Stimulated activated CD4-positive, alpha-beta T cell treated with anti-CD3 and anti-CD28 coated beads, Interleukin-1b, Interleukin-23, amount 100 ng/mL, for 1 hour (primary cell): ENCODE measurements at regions not wholly inside any gene's neighbourhood (a gene's known extent, or its start where the extent isn't known, plus 50 kb on each side); places are given as distances from the start of the nearest gene placed in this dataset.
"Not testable (repeated sequence)": the region's sequence is repeated elsewhere in the genome, so short reads cannot be mapped to it uniquely, and the experiment has no call there.

Source experiments
- DNase-seq, 2 donors: peaks; one replicate each; pipeline ENCODE4 v3.0.0-alpha.2; 2020; ENCODE audit warnings: low read depth in 2 of 2

GRCh38 chr5:155765715-155766114 lies 561.2 kb upstream of the SGCD start:
- DNase-seq = no peak

- DNase-seq = no peak
Measured at GRCh38 chr5:155767470-155767869, 559.5 kb upstream of the SGCD start.

GRCh38 chr5:155768332-155768731 lies 558.6 kb upstream of the SGCD start:
- no peak for DNase-seq

GRCh38 chr5:155772009-155772662 lies 554.8 kb upstream of the SGCD start:
- DNase-seq = no peak

DNA sequence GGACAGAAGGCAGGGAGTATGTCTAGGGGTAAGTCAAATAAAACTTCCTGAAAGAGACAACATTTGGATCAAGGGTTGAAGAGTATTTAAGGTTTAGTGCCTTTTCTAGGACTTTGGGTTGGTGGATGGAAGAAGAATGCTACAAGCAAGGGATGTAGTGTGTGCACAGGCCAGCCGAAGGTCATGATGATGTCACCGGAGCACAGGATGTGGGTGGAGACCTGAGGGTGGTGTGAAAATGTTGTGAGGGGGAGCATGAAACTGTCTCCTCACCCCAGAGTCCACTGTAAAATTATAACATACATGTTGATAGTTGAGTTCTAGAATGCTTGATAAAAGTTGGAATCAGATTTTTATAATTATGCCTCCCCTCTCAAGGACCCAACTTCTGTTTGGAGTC lies 553.3 kb upstream of the SGCD start:
- no peak for DNase-seq

- DNase-seq = no peak
Measured at GRCh38 chr5:155780260-155780659, 546.7 kb upstream of the SGCD start.

DNA sequence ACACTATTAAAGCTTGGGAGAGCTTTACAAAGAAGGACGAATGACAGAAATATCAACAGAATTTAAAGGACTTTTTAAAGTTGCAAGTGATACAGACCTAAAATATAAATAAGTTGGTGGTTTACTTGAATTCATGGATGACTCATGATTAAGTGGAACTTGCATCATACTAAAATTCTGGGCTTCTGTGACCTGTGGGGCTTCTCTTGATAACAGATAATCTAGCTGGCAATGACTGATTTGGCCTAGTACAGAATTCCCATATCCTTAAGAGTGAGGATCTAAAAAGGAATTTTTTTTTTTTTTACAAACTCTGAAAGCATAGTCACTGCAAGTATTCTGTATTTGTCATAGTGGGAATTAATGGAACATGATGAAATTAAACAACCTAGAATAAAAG lies 543.7 kb upstream of the SGCD start:
- no peak for DNase-seq

DNA sequence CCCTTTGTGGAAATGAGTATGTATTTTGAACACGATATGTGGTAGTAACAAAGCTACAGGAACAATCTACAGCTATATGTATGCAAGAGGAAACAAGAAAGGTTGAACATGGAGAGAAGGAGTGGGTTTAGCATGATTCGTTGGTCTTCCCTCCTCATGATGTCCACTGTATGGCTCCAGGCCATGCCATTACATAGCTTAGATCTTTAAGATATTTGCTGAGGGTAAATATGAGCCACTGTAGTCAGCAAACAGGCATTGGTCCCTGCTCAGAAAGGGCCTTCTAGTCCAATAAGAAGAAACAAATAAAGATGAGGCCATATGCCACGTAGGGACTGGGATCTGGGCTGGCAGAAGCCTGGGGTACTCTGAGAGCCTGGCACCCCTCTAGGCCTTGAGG lies 543.2 kb upstream of the SGCD start:
- DNase-seq = no peak

DNA sequence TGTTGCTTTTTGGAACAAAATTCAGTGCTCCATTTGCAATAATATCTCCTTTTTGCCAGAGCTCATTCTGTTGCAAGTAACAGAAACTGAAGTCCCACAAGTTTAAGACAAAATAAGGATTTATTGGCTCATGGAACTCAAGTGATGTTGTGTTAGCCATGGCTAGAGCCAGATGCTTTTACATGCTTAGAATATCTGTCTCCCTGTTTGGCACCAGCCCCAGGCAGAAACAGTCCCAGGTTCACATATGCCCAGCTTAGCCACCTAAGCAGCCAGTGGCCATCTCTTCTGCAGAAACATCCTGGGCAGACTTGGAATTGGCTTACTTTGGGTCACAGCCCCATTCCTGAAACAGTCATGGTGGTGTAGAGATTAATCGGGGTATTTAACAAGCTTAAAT lies 540.9 kb upstream of the SGCD start:
- DNase-seq = no peak

- no peak for DNase-seq
Measured at GRCh38 chr5:155792873-155793272, 534.1 kb upstream of the SGCD start.

- DNase-seq = no peak
Measured at GRCh38 chr5:155794795-155795194, 532.2 kb upstream of the SGCD start.

DNA sequence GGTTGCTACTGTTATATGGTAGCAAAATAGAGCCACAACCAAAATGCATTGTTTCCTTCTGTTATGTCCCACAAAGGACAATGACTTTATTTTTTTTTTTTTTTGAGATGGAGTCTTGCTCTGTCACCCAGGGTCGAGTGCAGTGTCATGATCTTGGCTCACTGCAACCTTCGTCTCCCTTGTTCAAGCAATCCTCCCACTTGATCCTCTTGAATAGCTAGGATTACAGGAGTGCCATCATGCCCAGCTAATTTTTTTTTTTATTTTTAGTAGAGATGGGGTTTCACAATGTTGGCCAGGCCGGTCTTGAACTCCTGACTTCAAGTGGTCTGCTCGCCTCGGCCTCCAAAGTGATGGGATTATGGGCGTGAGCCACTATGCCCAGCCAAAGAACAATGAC lies 527.7 kb upstream of the SGCD start:
- DNase-seq = no peak

- DNase-seq = no peak
Measured at GRCh38 chr5:155807884-155808576, 518.9 kb upstream of the SGCD start.

DNA sequence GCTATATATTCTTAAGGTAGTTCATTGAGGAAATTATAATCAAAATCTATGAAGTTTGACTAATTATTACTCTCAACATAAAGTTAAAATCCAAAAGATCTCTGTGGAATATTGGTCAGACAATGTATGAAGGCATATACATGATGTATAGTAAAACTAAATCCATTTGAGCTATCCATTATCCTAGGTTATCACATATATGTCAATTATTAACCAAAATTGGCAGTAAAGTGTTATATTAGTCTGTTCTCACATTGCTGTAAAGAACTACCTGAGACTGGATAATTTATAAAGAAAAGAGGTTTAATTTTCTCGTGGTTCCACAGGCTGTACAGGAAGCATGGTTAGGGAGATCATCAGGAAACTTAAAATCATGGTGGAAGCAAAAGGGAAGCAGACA lies 511.7 kb upstream of the SGCD start:
- no peak for DNase-seq

GRCh38 chr5:155822177-155822576 lies 504.8 kb upstream of the SGCD start:
- no peak for DNase-seq

DNA sequence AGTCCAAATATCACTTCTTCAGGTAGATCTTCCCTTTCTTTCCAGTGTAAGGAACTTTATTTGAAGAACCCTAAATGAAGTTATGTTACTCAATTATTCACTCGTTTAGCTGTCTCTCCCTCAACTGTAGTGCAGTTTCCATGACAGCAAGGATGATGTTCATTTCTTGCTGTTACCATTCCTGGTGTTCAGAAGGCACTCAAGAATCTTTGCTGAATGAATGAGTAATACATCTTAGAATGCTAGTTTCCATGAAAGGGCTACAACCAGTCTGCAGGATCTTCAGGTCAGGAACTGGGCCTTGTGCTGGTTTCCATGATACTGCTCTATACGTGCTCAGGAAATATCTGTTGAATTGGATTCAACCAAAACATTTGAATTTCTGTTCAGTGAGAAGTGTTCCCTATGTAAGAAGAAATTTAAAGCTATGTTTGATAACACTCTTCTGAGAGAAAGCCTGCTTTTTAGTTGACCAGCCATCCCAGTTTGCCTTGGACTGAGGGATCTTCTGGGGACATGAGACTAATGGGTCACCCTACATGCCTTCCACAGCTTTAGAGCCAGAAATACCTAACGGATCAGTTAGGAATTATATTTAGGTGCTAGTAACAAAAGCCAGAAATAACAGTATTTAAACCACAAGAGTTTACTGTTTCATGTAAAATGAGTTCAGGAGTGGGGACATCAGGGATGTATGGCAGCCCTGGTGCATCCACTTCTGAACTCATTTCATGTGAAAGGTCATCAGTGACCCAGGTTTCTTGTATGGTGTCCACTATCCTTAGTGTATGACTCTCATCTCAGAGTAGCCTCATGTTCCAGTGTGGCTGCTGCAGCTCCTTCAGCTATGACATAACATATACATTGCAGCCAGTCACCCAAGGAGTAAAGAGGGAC lies 500.1 kb upstream of the SGCD start:
- no peak for DNase-seq

DNA sequence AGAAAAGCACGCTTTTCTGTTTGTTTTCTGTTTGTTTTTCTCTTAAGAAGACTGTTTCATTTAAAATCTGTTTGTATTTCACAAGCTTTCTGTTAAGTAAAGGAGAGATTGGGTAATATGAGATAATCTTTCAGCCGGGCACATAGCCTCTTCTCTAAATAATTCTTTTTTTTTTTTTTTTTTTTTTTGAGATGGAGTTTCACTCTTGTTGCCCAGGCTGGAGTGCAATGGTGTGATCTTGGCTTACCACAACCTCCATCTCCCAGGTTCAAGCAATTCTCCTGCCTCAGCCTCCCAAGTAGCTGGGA lies 499.5 kb upstream of the SGCD start:
- DNase-seq = not testable (repeated sequence)

DNA sequence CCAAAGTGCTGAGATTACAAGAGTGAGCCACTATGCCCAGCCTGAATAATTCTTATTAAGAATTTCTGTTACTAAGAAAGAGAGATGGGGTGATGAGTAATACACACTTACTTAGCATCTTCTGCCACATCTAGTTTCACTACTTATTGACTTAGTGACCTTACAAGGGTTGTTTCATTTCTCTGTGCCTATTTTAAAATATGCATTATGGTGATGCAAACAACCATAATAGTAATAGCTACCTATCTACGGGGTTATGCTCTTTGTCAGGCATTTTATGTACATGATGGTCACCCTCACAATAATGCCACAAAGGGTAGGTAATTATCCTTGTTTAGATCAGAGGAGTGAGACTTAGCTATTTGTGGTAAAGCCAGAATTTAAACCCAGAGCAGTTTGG lies 499.0 kb upstream of the SGCD start:
- no peak for DNase-seq

DNA sequence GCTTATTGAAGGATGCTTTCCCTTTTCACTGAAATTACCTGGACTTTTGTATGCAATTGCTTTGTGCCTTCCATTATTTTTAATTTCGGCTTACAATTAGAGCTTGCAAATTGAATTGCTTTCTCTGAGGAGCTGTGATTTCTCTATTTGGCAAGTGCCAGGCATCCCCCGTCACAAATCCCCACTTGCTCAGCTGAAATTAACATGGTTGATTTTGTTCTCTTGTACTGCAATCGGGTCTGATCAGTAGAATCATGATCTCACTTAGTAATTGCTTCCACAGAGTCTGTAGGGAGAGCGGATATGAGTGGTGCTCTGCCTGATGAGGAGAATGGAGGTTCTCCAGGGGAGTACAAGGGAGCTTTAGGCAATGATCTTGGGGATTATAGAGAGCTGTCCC lies 495.5 kb upstream of the SGCD start:
- no peak for DNase-seq

GRCh38 chr5:155833287-155833686 lies 493.7 kb upstream of the SGCD start:
- no peak for DNase-seq

DNA sequence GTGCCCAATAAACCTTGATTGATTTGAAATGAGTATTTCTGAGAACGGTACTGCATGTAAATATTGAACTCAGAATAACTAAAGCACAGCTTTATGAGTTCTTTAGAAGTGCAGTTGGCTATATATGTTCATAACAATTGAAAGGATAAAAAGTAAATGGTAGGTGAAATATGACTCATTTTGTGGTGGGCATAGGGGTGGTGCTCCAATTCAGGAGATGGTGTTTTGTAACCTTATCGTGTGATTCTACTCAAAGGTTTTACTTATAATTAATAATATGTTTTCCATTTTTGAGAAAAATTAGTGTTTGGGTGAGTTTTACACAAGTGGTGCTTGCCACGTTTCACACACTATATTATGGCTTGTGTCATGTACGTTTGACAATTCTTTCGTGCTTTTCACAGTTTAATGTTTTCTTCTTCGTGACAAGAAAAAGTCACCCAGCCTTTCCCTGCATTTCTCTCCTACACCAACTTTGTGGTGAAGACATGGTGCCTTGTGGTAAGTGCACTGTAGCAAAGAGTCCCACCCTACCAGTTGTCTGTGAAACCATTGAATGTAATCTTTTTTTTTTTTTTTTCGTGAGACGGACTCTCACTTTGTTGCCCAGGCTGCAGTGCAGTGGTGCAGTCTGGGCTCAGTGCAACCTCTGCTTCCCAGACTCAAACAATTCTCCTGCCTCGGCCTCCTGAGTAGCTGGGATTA lies 492.5 kb upstream of the SGCD start:
- DNase-seq = no peak

- DNase-seq = no peak
Measured at GRCh38 chr5:155836089-155836803, 490.7 kb upstream of the SGCD start.
